ENCODE measurements at regions not wholly inside any gene's neighbourhood (a gene's known extent, or its start where the extent isn't known, plus 50 kb on each side); places are given as distances from the start of the nearest gene placed in this dataset.
"Not testable (repeated sequence)": the region's sequence is repeated elsewhere in the genome, so short reads cannot be mapped to it uniquely, and the experiment has no call there.

DNA sequence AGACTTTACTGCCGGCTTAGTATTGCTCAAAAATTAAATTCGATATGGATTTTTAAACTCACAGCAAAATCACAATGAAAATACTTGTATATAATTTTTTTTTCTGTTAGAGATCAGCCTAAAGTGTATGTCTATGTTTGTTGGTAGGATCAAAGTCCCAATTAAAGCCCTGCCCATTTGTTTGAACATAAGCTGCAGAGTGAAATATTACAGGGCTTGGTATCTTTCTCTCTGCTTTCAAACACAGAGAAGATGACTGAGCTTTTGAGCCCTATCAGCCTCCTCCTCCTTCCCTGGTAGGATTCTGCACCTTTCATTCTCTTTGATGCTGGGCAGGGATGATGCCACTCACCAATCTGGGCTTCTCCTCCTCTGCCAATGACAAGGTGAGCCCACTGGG is 345.4 kb downstream of the PPP1R2C start:
- no peak for DNase-seq

- DNase-seq = no peak
Measured at GRCh38 chrX:42422961-42423360, 355.0 kb downstream of the PPP1R2C start.

DNA sequence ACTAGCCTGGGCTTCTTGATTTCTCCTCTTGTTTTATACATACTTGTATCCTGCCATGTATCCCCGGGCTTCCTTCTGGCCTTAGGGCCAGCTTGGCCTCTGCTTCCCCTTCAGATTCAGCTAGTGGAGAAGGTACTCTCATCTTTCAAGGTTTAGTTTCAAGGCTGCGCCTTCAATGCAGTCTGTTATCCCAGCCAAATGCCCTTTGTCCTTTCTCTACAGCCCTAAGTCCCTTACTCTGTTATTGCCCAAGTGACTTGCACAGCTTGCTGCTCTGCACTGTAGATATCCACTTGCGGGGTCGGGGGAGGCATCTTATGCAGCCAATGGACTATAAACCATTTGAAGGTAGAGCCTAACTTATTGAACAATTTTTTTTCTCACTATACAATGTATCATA is 357.5 kb downstream of the PPP1R2C start:
- no peak for DNase-seq

- no peak for DNase-seq
Measured at GRCh38 chrX:42415636-42416035, 362.3 kb downstream of the PPP1R2C start.

DNA sequence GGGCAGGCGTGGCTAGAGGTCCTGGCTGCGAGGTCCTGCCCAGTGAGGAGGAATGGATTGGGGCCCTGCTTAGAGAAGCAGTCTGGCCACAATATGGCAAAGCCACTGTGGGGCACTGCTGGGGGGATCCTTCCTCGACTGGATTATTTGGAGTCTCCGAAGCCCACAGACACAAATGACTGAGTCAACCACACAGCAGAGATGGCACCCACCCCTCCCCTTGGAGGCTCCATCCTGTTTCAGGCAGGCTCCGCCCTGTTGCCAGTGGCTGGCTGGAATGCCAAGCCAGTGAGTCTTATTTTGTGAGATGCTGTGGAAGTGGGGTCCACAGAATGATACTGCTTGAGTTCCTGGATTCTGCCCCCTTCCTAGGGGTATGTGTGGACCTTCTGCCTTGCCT is 363.9 kb downstream of the PPP1R2C start:
- DNase-seq = no peak

- no peak for DNase-seq
Measured at GRCh38 chrX:42399632-42400024, 378.3 kb downstream of the PPP1R2C start.

DNA sequence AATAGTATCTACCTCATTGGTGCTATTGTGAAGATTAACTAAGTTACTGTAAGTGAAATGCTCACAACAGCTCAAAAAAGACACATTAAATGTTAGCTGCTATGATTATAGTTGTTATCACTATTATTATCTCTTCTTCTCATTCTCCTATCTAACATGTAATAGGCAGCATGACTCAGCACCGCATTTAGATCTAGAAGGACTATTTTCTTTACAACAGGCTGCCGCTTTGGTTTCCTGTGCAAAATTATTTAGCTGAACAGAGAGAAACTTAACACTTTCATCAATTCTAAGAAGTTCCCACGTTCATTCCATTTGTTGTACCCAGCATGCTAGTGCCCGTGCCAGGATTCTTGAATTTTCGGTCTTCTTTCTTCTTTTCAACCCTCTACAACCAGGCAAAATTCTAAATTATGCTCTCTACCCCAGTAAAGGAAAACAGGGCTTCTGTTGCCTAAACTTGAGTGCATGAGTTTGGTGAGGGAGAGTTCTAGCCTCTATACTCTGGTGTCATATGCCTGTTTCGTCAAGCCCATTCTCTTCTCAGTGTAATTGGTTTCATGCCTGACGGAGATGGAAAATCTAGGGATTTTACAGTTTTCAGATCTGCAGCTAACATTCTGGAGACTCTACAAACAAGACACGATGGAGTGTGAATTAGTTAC is 378.9 kb downstream of the PPP1R2C start:
- no peak for DNase-seq

- no peak for DNase-seq
Measured at GRCh38 chrX:42396136-42396535, 381.8 kb downstream of the PPP1R2C start.

DNA sequence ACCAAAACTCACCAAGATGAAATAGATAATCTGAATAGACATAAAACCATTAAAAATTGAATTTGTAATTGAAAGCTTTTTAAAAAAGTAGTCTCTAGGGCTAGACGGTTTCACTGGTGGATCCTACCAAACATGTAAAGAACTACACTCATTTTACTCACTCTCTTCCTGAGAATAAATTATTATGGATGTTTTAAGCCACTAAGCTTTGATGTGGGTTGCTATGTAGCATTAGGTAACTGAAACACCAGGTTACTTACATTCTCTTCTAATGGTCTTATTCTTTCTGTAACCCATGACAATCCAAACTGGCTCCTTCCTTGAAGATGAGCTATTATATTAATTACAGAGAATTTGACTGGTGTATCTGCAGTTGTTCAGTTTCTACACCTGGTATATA is 385.1 kb downstream of the PPP1R2C start:
- no peak for DNase-seq

GRCh38 chrX:42386681-42387080 is 391.3 kb downstream of the PPP1R2C start:
- no peak for DNase-seq

GRCh38 chrX:42385730-42386129 is 392.2 kb downstream of the PPP1R2C start:
- no peak for DNase-seq

DNA sequence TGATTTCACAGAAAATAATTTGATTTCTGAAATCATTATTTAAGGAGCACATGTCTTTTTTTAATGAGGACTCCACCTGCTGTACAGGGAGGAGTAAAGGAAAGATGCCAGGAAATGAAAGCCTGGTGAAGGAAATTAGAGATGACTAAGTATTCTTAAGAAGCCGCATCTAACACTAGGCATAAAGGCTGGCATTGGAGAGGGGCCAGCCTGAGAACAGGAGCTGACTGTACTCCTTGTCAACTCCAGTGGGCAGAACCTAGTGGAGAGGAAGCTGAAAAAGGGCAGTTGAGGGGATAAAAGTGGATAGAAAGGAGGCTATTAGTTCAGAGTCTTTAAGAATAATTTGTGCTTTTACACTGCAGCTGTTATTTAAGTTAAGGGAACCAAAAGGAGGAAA is 393.0 kb downstream of the PPP1R2C start:
- DNase-seq = no peak

DNA sequence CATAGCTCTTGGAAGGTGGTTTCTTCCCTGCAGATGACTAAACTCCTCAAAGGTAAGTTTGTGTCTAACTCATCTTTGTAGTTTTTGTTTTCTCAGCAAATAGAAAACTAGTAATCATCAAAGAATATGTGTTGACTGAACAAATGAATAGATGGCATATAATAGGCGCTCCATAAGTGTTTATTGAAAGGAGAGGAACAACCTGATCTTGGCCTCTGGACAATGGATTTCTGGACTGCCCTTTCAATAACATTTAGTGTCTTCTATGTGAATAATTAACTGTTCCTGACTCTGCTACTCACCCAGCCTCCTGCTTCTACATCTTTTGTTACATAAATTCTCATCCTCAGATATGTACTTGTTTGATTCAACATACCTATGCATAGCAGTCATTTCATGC is 399.1 kb downstream of the PPP1R2C start:
- no peak for DNase-seq

GRCh38 chrX:42375086-42375485 is 402.9 kb downstream of the PPP1R2C start:
- no peak for DNase-seq

DNA sequence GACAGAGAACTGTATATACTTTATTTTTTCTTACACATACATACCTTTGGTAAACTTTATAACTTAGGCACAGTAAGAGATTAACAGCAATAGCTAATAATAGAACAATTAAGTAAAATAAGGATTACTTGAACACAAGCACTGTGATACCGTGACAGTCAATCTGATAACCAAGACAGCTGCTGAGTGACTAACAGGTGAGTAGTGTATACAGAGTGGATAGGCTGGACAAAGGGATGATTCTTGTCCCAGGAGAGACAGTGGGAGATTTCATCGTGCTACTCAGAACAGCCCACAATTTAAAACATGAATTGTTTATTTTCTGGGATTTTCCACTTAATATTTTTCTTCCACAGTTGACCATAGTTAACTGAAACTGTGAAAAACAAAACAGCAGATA is 411.8 kb downstream of the PPP1R2C start:
- DNase-seq = no peak

- DNase-seq = no peak
Measured at GRCh38 chrX:42362219-42362618, 415.7 kb downstream of the PPP1R2C start.

DNA sequence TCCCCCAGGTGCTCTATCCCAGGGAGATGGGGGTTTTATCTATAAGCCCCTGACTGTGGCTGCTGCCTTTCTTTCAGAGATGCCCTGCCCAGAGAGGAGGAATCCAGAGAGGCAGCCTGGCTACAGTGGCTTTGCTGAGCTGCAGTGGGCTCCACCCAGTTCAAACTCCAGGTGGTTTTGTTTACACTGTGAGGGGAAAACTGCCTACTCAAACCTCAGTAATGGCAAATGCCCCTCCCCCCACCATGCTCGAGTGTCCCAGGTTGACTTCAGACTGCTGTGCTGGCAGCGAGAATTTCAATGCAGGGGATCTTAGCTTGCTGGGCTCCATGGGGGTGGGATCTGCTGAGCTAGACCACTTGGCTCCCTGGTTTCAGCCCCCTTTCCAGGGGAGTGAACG is 419.6 kb upstream of the CASK start:
- not testable (repeated sequence) for DNase-seq

Measured in activated CD4-positive, alpha-beta T cell treated with anti-CD3 and anti-CD28 coated beads, Interleukin-2, amount 50 U/mL, for 1 hour (primary cell).